T-helper 1 cell treated with Interleukin-12 subunit alpha and Interleukin-12 subunit beta and Interleukin-4 antibody, amounts not matched to agents 30 μg/mL and 1 μg/mL, for 36 hours (primary cell): ENCODE measurements at regions not wholly inside any gene's neighbourhood (a gene's known extent, or its start where the extent isn't known, plus 50 kb on each side); places are given as distances from the start of the nearest gene placed in this dataset.

ENCODE experiments used
- H3K27ac Mint-ChIP-seq: one replicate; pipeline ENCODE4 v1.8.0; 2021; ENCODE audit warnings: mild to moderate bottlenecking, mixed read lengths
- H3K27me3 Mint-ChIP-seq: one replicate; pipeline ENCODE4 v1.8.0; 2021; ENCODE audit warnings: low read depth, mixed read lengths
- H3K36me3 Mint-ChIP-seq: one replicate; pipeline ENCODE4 v1.8.0; 2021; ENCODE audit warnings: low read depth, mixed read lengths
- H3K4me1 Mint-ChIP-seq: one replicate; pipeline ENCODE4 v1.8.0; 2021; ENCODE audit warnings: low read depth, mixed read lengths
- H3K4me3 Mint-ChIP-seq: one replicate; pipeline ENCODE4 v1.8.0; 2021; ENCODE audit warnings: mild to moderate bottlenecking, moderate library complexity, mixed read lengths
- H3K9me3 Mint-ChIP-seq: one replicate; pipeline ENCODE4 v1.8.0; 2021; ENCODE audit warnings: mixed read lengths

DNA sequence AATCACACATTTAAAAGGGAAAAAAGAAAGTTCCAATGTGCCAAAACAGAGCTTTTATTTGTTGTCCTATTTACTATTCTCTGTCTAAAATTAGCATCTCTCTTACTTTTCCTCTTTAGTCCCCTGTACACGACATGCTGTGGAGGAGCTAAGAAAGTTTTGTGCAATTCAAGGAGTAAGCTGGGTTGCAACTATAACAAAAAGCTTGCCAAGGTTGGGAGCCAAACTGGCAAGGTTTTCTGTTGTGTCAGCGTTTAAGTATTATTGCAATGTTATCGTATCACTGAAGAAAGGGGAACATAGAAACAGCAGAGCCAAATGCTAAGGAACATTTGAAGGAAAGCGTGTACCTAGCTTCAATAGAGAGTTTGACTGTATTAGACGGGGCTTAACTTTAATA, 680.8 kb downstream of the CETN3 start:
- Mint-ChIP-seq H3K4me1 (no peaks in the 10 kb centered on the region), H3K27ac (no peak overlapping the region), H3K4me3 (no peak overlapping the region), H3K27me3 (no peaks in the 10 kb centered on the region), H3K9me3 (no peaks in the 10 kb centered on the region), H3K36me3 (no peaks in the 10 kb centered on the region)

DNA sequence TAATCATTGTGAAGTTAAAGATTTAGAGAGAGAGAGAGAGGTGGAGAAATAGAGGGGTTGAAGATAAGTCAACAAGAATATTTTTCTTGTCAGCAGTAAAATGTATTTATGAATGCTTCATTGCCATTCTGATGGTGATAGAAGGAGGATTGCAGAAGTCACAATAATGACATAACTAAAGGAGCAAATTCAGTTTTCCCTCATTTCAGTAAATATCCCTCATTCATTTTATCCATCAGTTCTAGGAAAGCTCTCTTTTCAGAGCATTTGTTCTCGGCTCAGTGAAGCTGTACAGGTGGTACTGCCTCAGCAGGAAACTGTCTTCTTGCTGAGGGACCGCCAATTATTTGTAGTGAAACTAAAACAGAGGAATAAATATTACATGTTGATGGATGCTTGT, 681.4 kb downstream of the CETN3 start:
- no peaks in the 10 kb centered on the region for H3K4me1 Mint-ChIP-seq
- H3K4me3 Mint-ChIP-seq = no peak overlapping the region
- H3K27me3 Mint-ChIP-seq = no peaks in the 10 kb centered on the region
- H3K9me3 Mint-ChIP-seq = no peaks in the 10 kb centered on the region
- no peak overlapping the region for H3K27ac Mint-ChIP-seq
- no peaks in the 10 kb centered on the region for H3K36me3 Mint-ChIP-seq

DNA sequence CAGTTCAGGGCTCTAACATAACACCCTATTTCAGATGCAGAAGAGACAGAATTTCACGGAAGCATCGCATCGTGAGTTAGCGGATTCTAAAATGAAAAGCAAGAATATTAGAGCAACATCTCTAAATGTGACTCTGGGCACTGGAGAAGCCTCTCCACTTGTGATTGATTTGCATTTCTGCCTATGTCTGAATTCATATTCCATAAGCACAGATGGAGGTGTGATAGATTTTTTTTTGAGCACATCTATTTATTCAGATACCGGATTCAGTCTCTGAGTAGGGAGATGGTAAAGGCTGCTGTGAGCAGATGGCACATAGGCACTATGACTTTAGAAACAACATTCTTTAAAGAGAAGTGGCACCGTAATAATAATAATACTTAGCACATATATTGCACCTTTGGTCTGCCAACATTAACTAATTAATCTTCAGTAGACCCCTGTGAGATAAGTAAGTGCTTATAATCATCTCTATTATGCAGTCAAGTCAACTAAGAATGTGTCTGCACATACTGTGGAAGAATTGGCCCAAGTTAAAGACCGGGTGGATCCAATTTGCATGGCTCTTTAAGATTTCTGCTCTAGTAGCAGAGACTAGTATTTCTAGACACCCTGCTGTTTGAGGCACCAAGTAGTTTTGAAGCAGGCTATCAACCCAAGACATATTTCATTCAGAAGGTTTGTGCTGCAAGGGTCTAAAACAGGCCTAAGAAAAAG, 685.0 kb downstream of the CETN3 start:
- Mint-ChIP-seq H3K36me3 (no peaks in the 10 kb centered on the region), H3K27me3 (no peaks in the 10 kb centered on the region), H3K9me3 (no peaks in the 10 kb centered on the region), H3K27ac (no peak overlapping the region), H3K4me1 (no peaks in the 10 kb centered on the region), H3K4me3 (no peak overlapping the region)

DNA sequence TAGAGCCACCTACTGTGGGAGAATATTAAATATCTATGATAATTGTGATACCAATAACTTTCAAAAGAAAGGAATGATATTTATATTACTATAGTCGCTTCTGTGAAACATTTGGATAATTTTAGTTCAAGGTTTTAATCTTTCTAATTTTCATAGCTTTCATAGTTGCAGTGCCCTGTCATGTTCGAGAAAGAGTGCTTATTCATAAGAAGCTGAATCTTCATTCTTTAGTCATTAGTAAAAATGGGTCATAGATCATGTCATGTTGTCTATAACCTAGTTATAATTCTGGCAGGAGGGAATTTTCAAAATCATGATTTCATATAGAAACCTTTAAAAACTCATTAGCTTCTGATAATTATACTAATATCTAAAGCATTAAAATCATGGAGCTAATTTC, 685.6 kb downstream of the CETN3 start:
- Mint-ChIP-seq H3K27me3 (no peaks in the 10 kb centered on the region), H3K4me3 (no peak overlapping the region), H3K36me3 (no peaks in the 10 kb centered on the region), H3K4me1 (no peaks in the 10 kb centered on the region), H3K27ac (no peak overlapping the region), H3K9me3 (no peaks in the 10 kb centered on the region)

DNA sequence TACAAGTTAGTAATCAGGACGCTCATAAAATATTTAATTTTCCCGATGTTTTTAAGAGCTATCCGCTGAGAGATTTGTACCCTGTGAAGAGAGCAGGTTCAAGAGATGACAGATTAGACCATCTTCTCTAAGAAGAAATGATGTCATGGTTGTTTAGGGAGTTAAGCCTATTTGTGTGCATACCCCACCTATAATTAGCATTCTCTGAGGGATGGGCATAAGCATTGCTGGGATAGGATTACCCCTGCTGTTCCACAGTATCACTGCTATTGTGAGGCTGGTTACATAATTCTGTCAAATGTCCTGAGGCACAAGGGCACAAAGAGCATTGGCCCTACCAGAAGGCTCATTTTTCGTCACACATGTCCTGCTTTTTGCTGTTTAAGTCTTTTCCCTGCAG, 687.0 kb downstream of the CETN3 start:
- Mint-ChIP-seq H3K27ac (no peak overlapping the region), H3K4me1 (no peaks in the 10 kb centered on the region), H3K36me3 (no peaks in the 10 kb centered on the region), H3K4me3 (no peak overlapping the region), H3K9me3 (no peaks in the 10 kb centered on the region), H3K27me3 (no peaks in the 10 kb centered on the region)

DNA sequence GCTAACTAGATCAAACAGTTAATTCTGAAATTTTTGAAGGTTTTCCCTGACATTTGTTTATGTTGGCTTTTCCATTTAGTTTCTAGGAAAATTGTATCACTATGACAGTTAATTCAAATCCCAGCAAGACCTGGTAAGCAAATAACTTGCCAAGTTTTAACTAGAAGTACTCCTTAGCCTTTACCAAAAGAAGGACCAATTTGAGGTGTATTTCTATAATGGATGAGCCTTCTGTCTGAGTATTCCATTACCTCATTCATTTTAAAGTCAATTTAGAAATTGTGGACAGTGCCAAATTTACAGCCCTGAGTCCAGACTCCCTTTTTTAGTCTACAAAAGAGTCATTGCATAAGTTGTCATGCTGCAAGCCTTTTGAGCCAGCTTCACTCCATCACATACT, 687.6 kb downstream of the CETN3 start:
- H3K4me1 Mint-ChIP-seq = no peaks in the 10 kb centered on the region
- no peaks in the 10 kb centered on the region for H3K27me3 Mint-ChIP-seq
- no peak overlapping the region for H3K4me3 Mint-ChIP-seq
- no peak overlapping the region for H3K27ac Mint-ChIP-seq
- H3K9me3 Mint-ChIP-seq = no peaks in the 10 kb centered on the region
- no peaks in the 10 kb centered on the region for H3K36me3 Mint-ChIP-seq

DNA sequence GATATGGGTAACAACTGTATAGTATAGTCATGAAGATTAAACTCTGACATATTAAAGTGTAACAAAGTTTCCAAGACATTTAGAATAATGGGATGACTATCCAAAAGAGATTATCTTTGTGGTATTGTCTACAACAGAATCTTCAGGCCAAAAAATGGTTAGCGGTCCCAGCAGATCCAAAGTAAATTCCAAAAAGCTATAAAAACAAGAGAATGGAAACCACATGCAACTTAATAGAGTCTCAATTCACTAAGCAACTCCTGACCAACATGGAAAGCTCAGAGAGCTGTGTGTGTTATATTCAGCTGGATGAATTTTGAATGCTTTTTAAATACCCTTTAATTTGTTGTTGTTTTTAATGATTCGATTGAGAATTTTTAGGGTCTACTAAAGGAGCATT, 688.2 kb downstream of the CETN3 start:
- Mint-ChIP-seq H3K27ac (no peak overlapping the region), H3K27me3 (no peaks in the 10 kb centered on the region), H3K9me3 (no peaks in the 10 kb centered on the region), H3K4me1 (no peaks in the 10 kb centered on the region), H3K36me3 (no peaks in the 10 kb centered on the region), H3K4me3 (no peak overlapping the region)

DNA sequence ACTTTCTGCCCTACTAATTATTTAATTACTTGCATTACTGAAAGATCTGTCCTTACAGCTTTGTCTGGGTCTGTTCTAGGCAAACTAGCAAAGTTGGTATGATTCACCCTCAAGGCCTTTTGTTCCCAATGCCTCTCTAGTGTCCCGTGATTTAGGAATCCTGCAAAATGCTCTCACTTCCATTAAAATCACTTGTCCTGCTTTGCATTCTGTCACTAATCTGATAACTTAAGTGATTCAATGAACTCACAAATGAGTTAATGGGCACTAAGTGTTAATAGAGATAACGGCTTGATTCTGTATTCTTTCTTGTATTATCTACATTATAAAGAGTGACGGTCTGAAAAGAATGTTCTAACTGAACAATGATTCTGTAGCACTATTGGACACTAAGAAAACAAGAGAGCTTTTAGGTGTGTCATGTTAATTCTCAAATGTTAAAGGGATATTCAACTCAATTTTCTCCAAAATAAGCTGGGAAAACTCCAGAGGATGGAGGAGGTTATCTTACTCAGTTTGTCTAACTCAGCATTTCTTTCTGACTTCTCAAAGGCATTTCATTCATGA, 697.3 kb downstream of the CETN3 start:
- Mint-ChIP-seq H3K36me3 (no peaks in the 10 kb centered on the region), H3K4me3 (no peak overlapping the region), H3K4me1 (no peaks in the 10 kb centered on the region), H3K9me3 (no peaks in the 10 kb centered on the region), H3K27ac (no peak overlapping the region), H3K27me3 (no peaks in the 10 kb centered on the region)

DNA sequence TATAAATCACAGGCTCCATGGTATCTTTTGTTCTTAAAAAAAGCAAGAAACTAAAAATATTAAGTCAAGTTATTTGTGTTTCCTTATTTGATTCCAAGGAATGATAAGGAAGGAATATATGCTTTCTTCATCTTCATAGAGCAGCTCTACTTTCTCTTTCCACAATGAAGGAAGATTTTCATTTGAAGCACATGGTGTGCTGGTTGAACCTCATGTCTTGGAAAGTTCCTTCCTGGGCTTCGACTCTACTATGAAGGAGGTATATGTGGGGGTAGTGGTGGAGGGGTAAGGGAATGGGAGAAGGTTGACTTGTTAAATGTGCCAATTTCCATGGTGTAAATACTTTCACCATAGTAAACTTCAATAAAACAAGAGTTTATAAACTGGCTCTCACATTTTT, 698.0 kb downstream of the CETN3 start:
- Mint-ChIP-seq H3K4me1 (no peaks in the 10 kb centered on the region), H3K27me3 (no peaks in the 10 kb centered on the region), H3K4me3 (no peak overlapping the region), H3K9me3 (no peaks in the 10 kb centered on the region), H3K36me3 (no peaks in the 10 kb centered on the region), H3K27ac (no peak overlapping the region)

DNA sequence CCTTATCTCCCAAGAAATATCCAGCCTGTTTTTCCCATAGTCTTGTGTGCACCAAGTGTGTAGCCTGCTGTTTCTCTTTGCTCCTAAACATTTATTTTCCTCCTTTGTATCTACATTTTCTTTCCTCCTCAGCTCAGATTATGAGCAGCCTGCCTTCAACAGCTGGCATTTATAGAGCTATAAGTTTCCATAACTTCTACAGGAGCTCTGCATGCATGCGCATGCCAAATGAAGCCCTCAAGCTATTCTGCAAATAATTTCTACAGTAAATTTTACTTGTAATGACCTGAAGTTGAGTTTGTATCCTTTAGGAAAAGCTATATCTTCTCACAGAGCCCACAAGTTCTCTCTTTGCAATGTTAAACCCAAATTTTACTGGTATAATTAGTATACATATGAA, 699.5 kb downstream of the CETN3 start:
- H3K9me3 Mint-ChIP-seq = no peaks in the 10 kb centered on the region

DNA sequence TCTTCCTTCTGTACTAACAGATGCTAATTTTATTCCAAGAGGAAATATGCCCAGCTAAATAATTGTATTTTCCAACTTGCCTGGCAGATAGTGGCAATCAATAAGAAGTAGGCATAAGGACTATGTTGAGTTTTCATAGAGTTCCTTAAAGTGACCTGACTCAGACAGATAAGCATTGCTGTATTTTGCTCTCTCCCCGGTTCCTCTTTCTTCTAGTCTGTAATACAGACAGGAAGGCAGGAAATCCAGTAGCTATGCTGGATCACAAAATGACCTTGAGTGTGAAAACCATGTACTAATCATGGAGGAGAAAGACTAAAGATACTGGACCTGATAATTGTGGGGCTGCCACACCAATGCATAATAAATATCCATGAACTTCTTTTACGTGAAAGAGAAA, 701.7 kb downstream of the CETN3 start:
- H3K36me3 Mint-ChIP-seq = no peaks in the 10 kb centered on the region
- H3K4me3 Mint-ChIP-seq = no peak overlapping the region
- no peak overlapping the region for H3K27ac Mint-ChIP-seq
- H3K9me3 Mint-ChIP-seq = no peaks in the 10 kb centered on the region
- H3K4me1 Mint-ChIP-seq = no peaks in the 10 kb centered on the region
- H3K27me3 Mint-ChIP-seq = no peaks in the 10 kb centered on the region

More for the DNA sequence above, 699.5 kb downstream of the CETN3 start:
- no peak overlapping the region for H3K27ac Mint-ChIP-seq
- H3K4me1 Mint-ChIP-seq = no peaks in the 10 kb centered on the region
- no peaks in the 10 kb centered on the region for H3K27me3 Mint-ChIP-seq
- H3K4me3 Mint-ChIP-seq = no peak overlapping the region
- no peaks in the 10 kb centered on the region for H3K36me3 Mint-ChIP-seq

DNA sequence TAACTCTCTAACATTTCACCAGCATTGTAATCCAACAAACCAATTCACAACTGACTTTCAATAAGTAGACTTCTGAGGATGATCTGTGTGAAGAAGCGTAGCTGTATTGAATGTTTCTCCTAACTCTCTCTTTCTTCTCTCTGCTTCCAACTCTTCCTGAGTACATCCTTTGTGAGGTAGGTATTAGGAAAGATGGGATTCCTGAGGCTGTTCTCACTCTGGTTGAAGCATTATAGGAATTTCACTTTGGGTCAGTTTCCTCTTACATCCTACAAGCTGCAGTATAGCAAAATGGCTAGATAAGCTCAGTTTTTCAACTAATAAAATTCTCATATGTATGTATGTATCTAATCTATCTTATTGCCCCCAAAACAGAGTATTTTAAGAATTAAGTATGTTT, 702.8 kb downstream of the CETN3 start:
- Mint-ChIP-seq H3K27ac (no peak overlapping the region), H3K4me3 (no peak overlapping the region), H3K9me3 (no peaks in the 10 kb centered on the region), H3K36me3 (no peaks in the 10 kb centered on the region), H3K27me3 (no peaks in the 10 kb centered on the region), H3K4me1 (no peaks in the 10 kb centered on the region)

DNA sequence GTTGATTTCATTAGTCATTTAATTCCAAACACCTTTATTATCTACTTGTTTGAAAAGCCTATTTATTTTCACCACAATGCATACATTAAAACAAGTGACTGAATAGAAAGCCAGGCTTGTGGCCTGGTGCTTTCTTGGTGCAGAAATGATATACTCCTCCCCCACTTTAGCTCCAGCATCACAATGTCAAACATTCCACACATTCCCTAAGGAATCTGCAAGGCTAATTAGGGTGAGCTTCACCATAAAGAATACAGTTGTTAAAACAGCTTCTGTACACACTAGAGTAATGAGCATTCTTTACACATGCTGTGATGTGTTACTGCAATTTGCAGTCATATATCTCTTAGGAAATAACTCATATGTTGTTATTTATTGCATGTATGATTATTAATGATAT, 705.7 kb downstream of the CETN3 start:
- Mint-ChIP-seq H3K4me1 (no peaks in the 10 kb centered on the region), H3K27ac (no peak overlapping the region), H3K4me3 (no peak overlapping the region), H3K36me3 (no peaks in the 10 kb centered on the region), H3K9me3 (no peaks in the 10 kb centered on the region), H3K27me3 (no peaks in the 10 kb centered on the region)

DNA sequence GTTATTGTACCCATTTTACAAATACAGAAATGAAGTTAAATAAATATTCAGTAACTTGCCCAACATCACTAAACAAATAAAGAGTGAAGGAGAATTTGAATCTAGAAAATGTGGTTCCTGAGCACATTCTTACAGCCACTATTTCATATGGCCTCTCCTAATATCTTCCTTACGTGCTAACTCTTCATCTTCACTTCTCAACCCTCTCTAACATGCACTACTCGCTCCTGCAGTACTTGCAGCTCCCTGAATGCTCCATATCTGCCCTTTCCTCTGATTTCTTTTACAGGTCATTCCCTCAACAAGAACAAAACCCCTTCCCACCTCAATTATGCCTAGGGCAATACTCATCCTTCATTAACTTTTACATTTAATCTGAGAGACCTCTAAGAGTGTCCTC, 711.5 kb downstream of the CETN3 start:
- Mint-ChIP-seq H3K4me3 (no peak overlapping the region), H3K27ac (no peak overlapping the region), H3K36me3 (no peaks in the 10 kb centered on the region), H3K9me3 (no peaks in the 10 kb centered on the region), H3K27me3 (no peaks in the 10 kb centered on the region), H3K4me1 (no peaks in the 10 kb centered on the region)

DNA sequence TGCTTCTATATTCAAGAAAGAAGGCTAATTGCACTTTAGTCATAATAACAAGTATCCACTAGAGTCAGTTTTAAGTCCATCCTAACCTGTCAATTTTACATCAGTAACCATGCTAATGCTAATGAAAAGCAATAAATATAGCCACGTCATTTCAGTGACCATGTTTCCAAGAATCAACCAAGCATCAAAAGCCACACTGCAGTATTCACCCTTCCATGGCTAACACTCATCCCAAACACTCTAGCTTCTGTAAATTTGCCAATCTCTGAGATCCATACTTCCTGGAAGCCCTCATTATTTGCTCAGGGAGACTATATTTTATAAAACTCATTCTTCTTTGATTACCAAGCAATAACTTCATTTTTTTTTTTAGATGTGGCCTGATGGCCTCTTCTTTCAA, 712.0 kb downstream of the CETN3 start:
- H3K9me3 Mint-ChIP-seq = no peaks in the 10 kb centered on the region
- no peak overlapping the region for H3K27ac Mint-ChIP-seq
- no peaks in the 10 kb centered on the region for H3K27me3 Mint-ChIP-seq
- H3K36me3 Mint-ChIP-seq = no peaks in the 10 kb centered on the region
- H3K4me1 Mint-ChIP-seq = no peaks in the 10 kb centered on the region
- no peak overlapping the region for H3K4me3 Mint-ChIP-seq

DNA sequence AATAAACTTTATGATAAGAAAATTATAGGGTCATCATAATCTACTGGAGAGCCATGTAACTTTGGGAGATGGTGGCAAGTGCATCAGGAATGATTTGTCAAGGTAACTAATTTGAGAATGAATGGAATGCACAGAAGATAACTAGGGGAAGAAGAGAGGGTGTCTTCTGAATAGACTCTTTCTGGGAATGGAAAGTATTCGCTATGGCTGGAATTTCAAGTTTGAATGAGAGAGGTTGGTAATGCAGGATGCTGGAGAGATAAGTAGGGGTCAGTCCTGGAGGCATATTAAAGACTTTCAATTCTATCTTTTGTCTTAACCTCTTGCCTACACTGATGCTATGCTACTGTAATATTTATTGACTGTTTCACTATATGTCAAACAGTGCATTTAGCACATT, 714.2 kb downstream of the CETN3 start:
- Mint-ChIP-seq H3K36me3 (no peaks in the 10 kb centered on the region), H3K9me3 (no peaks in the 10 kb centered on the region), H3K4me1 (no peaks in the 10 kb centered on the region), H3K27me3 (no peaks in the 10 kb centered on the region), H3K27ac (no peak overlapping the region), H3K4me3 (no peak overlapping the region)
